Activated T-helper 17 cell treated with anti-CD3 and anti-CD28 coated beads, Interleukin-2, amount 50 U/mL, for 72 hours (primary cell): ENCODE measurements at regions not wholly inside any gene's neighbourhood (a gene's known extent, or its start where the extent isn't known, plus 50 kb on each side); places are given as distances from the start of the nearest gene placed in this dataset.
"Not testable (repeated sequence)": the region's sequence is repeated elsewhere in the genome, so short reads cannot be mapped to it uniquely, and the experiment has no call there.

Experiments used
- ATAC-seq: fragments of 150-1000 bp; cut with Tn5 transposase; replicated peaks from 2 replicates; pipeline ENCODE4 v1.10.0; 2021; ENCODE audit warnings: mild to moderate bottlenecking, moderate library complexity
- H3K27ac Mint-ChIP-seq: one replicate; pipeline ENCODE4 v1.8.0; 2022; ENCODE audit warnings: mixed read lengths
- H3K27me3 Mint-ChIP-seq: one replicate; pipeline ENCODE4 v1.8.0; 2022; ENCODE audit warnings: mixed read lengths
- H3K36me3 Mint-ChIP-seq: one replicate; pipeline ENCODE4 v1.8.0; 2022; ENCODE audit warnings: low read depth, mild to moderate bottlenecking, mixed read lengths
- H3K4me1 Mint-ChIP-seq: one replicate; pipeline ENCODE4 v1.8.0; 2022; ENCODE audit warnings: mixed read lengths
- H3K4me3 Mint-ChIP-seq: one replicate; pipeline ENCODE4 v1.8.0; 2022; ENCODE audit warnings: mild to moderate bottlenecking, mixed read lengths
- H3K9me3 Mint-ChIP-seq: one replicate; pipeline ENCODE4 v1.8.0; 2022; ENCODE audit warnings: mixed read lengths

DNA sequence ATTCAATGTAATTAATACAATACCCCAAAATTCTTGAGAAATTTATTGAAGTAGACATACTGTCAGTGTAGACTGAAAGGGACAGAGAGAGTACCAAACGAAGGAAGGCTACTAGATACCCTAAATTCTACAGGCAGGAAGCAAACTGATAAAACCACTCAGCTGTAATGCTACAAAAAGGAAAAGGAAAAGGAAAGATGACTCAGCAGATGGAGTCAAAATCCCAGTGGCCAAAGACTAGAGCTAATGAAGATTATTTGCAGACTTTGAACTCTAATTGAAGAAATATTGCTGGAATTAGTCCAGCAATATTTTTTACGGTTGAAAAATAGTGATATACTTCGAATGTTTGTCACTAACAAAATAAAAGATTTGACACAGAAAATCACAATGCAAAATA is 671.9 kb downstream of the BRINP3 start:
- Mint-ChIP-seq H3K4me1 (no peaks in the 10 kb centered on the region), H3K27me3 (no peaks in the 10 kb centered on the region), H3K36me3 (no peaks in the 10 kb centered on the region), H3K9me3 (peaks cover 15% of the 10 kb centered on the region), H3K4me3 (no peak overlapping the region), H3K27ac (no peak overlapping the region)
- ATAC-seq = no peak

DNA sequence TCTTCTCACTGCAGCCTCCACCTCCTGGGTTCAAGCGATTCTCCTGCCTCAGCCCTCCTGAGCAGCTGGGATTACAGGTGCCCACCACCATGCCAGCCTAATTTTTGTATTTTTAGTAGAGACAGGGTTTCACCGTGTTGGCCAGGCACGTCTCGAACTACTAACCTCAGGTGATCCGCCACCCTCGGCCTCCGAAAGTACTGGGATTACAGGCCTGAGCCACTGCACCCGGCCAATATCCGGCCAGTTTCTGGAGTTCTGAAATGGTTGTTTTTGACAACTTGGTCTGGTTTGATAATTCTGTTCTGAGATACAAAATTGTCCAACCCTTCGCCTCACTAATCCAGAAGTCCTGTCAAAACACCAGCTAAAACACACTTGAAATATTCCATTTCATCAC is 667.0 kb downstream of the BRINP3 start:
- H3K36me3 Mint-ChIP-seq, ATAC-seq: not testable (repeated sequence)

DNA sequence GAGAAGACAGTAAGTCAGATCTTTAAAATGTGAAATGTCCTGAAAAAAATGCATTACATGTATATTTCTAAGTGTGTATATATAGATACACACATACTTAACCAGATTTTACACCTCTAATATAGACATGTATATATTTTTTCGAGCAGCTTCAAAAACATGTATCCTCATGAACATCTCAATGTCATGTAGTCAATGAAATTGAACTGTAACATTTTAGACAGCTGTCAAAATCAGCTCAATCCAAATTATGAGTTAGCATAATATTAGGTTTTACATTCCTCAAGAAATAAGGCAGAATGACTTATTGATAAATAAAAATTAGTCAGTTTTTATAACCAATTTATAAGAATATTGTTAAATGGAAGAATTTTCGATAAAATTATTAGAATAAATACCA is 665.7 kb downstream of the BRINP3 start:
- Mint-ChIP-seq H3K27ac (no peak overlapping the region), H3K27me3 (no peaks in the 10 kb centered on the region), H3K4me1 (no peaks in the 10 kb centered on the region), H3K9me3 (peaks cover 4% of the 10 kb centered on the region), H3K36me3 (no peaks in the 10 kb centered on the region), H3K4me3 (no peak overlapping the region)
- no peak for ATAC-seq

More for the DNA sequence above, 667.0 kb downstream of the BRINP3 start:
- H3K4me3 Mint-ChIP-seq, H3K4me1 Mint-ChIP-seq, H3K27ac Mint-ChIP-seq, H3K27me3 Mint-ChIP-seq, H3K9me3 Mint-ChIP-seq: not testable (repeated sequence)

DNA sequence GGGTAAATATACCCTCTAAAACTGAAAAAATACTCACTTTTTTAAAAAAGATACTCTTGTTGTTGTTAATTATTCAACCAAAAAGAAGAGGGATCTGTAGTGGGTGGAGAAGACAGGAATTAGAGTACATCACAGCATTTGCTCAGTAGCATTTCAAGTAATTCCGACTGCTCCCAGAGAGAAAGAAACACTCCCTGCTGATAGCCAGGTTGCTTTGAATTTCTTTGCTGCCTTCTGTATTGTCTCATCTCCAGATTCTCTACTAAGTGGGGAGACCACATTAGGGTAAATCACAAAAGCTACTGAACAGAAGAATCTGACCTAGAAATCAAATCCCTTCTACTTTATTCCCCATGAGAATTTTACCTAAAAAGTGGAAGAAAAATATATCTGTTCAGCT is 661.1 kb downstream of the BRINP3 start:
- Mint-ChIP-seq H3K4me3 (no peak overlapping the region), H3K27ac (no peak overlapping the region), H3K36me3 (no peaks in the 10 kb centered on the region), H3K27me3 (no peaks in the 10 kb centered on the region), H3K4me1 (no peaks in the 10 kb centered on the region), H3K9me3 (peaks cover 5% of the 10 kb centered on the region)
- ATAC-seq = no peak

- H3K4me3 Mint-ChIP-seq = no peak overlapping the region
- H3K27me3 Mint-ChIP-seq = no peaks in the 10 kb centered on the region
- no peaks in the 10 kb centered on the region for H3K4me1 Mint-ChIP-seq
- H3K36me3 Mint-ChIP-seq = no peaks in the 10 kb centered on the region
- peaks cover 5% of the 10 kb centered on the region for H3K9me3 Mint-ChIP-seq
- no peak overlapping the region for H3K27ac Mint-ChIP-seq
- ATAC-seq = no peak
Observed at GRCh38 chr1:189819751-189820150, 657.9 kb downstream of the BRINP3 start.

DNA sequence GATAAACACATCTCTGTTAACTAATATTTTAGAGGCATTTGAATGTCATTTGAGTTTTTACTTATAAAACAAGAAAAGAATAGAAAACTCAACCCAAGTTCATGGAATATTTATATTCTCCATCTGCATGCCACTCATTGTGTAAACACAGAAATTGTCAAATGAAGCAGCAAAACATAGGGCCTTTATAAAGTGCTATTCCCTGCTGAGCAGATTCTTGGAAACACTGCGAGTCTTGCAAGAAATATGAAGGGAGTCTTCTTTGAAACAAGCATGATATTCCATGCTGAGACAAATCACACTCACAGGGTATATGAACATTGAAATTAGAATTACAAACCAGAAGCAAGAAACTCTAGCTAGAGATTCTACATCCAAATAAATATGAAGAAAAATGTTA is 655.8 kb downstream of the BRINP3 start:
- no peak for ATAC-seq
- Mint-ChIP-seq H3K4me1 (no peaks in the 10 kb centered on the region), H3K4me3 (no peak overlapping the region), H3K36me3 (no peaks in the 10 kb centered on the region), H3K9me3 (peaks cover 10% of the 10 kb centered on the region), H3K27me3 (no peaks in the 10 kb centered on the region), H3K27ac (no peak overlapping the region)

- ATAC-seq = no peak
- Mint-ChIP-seq H3K9me3 (peaks cover 15% of the 10 kb centered on the region), H3K36me3 (no peaks in the 10 kb centered on the region), H3K4me3 (no peak overlapping the region), H3K27me3 (no peaks in the 10 kb centered on the region), H3K4me1 (no peaks in the 10 kb centered on the region), H3K27ac (no peak overlapping the region)
Observed at GRCh38 chr1:189834813-189835212, 642.9 kb downstream of the BRINP3 start.

GRCh38 chr1:189847613-189848012 is 630.1 kb downstream of the BRINP3 start:
- Mint-ChIP-seq H3K9me3 (no peaks in the 10 kb centered on the region), H3K27me3 (no peaks in the 10 kb centered on the region), H3K4me1 (no peaks in the 10 kb centered on the region), H3K27ac (no peak overlapping the region), H3K36me3 (no peaks in the 10 kb centered on the region), H3K4me3 (no peak overlapping the region)
- no peak for ATAC-seq

- no peak for ATAC-seq
- H3K4me1 Mint-ChIP-seq = no peaks in the 10 kb centered on the region
- no peaks in the 10 kb centered on the region for H3K27me3 Mint-ChIP-seq
- H3K9me3 Mint-ChIP-seq = peaks cover 12% of the 10 kb centered on the region
- no peaks in the 10 kb centered on the region for H3K36me3 Mint-ChIP-seq
- no peak overlapping the region for H3K4me3 Mint-ChIP-seq
- no peak overlapping the region for H3K27ac Mint-ChIP-seq
Observed at GRCh38 chr1:189851806-189852367, 625.8 kb downstream of the BRINP3 start.

DNA sequence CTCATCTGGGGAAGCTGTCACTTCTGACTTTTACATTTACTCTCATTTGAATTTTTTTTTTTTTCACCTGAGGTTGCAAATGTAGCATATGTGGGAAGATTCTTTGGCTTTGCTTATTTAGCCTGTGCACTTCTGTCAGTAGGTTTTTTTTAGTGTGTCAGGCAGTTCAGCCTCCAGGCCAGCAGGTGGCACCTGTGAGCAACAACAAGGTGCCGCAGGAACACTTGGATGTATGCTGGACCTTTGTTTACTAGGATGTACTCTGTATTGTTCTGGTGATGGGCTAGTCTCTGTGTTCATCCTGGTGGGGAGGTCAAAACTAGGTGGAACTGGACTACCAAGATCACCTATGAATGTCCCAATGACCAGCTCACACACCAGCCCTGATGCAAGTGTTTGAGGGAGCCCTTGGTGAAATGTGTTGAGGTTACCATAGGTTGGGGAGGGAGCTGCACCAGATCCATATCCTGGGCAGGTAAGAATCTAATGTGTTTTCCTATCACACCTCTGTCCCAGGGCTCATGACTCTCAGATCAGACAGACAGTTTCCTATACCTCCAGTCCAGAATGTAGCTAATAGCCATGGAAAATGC is 618.2 kb downstream of the BRINP3 start:
- Mint-ChIP-seq H3K27ac (no peak overlapping the region), H3K4me3 (no peak overlapping the region), H3K4me1 (no peaks in the 10 kb centered on the region), H3K36me3 (no peaks in the 10 kb centered on the region), H3K27me3 (no peaks in the 10 kb centered on the region), H3K9me3 (peaks cover 26% of the 10 kb centered on the region)
- ATAC-seq = no peak

GRCh38 chr1:189866606-189867005 is 611.1 kb downstream of the BRINP3 start:
- no peaks in the 10 kb centered on the region for H3K36me3 Mint-ChIP-seq
- H3K9me3 Mint-ChIP-seq = peaks cover 8% of the 10 kb centered on the region
- no peak overlapping the region for H3K4me3 Mint-ChIP-seq
- no peaks in the 10 kb centered on the region for H3K4me1 Mint-ChIP-seq
- H3K27me3 Mint-ChIP-seq = no peaks in the 10 kb centered on the region
- no peak for ATAC-seq
- H3K27ac Mint-ChIP-seq = no peak overlapping the region

- Mint-ChIP-seq H3K4me1 (no peaks in the 10 kb centered on the region), H3K36me3 (no peaks in the 10 kb centered on the region), H3K27me3 (no peaks in the 10 kb centered on the region), H3K4me3 (no peak overlapping the region), H3K9me3 (no peaks in the 10 kb centered on the region), H3K27ac (no peak overlapping the region)
- ATAC-seq = no peak
Observed at GRCh38 chr1:189868021-189868420, 609.6 kb downstream of the BRINP3 start.

DNA sequence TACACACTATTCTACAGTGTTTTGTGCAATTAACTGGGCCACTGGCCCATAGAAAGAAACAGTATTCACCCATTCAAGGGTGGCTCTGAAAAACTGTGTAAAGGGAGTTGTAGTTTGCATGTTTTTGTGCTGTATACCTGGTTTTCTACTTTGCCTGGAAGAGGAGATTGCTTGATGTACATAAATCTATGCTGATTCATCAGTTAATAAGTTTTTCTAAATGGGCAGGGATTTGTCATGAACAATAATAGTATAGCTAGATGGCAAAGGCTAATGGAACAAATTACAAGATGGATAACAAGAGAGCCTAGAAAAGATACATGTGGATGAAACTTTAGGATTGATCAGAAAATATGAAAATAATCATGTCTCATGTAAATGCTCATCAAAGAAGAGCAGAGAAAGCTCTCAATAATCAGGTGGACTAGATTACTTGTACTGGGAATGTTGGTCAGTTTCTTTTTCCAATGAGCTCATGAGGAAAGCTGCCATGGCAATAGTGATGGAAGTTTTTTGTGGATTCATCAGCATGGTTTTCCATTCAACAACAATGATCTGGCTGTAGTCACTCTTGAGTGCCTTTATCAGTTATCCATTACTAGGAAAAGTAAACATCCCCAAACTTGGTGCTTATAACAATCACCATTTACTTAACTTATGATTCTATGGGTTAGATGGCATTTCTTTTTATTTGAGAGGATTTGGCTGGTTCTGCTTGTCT is 602.8 kb downstream of the BRINP3 start:
- Mint-ChIP-seq H3K36me3 (no peaks in the 10 kb centered on the region), H3K9me3 (peaks cover 16% of the 10 kb centered on the region), H3K27me3 (no peaks in the 10 kb centered on the region), H3K4me1 (no peaks in the 10 kb centered on the region), H3K4me3 (no peak overlapping the region), H3K27ac (no peak overlapping the region)
- no peak for ATAC-seq

DNA sequence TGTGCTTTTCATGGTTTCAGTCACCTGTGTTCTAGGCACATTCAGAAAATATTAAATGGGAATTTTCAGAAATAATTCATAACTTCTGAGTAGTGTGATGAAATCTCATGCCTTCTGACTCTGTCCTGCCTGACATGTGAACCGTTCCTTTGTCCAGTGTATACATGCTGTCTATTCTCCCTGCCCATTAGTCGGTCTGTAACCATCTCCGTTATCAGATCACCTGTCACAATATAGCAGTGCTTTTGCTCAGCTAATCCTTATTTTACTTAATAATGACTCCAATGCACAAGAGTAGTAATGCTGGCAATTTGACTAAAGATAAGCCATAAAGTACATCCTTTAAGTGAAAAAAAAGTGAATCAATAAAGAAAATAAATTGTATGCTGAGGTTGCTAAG is 597.5 kb downstream of the BRINP3 start:
- H3K36me3 Mint-ChIP-seq = no peaks in the 10 kb centered on the region
- H3K27me3 Mint-ChIP-seq = no peaks in the 10 kb centered on the region
- no peak overlapping the region for H3K27ac Mint-ChIP-seq
- no peak overlapping the region for H3K4me3 Mint-ChIP-seq
- H3K9me3 Mint-ChIP-seq = peaks cover 9% of the 10 kb centered on the region
- no peaks in the 10 kb centered on the region for H3K4me1 Mint-ChIP-seq
- ATAC-seq = no peak

DNA sequence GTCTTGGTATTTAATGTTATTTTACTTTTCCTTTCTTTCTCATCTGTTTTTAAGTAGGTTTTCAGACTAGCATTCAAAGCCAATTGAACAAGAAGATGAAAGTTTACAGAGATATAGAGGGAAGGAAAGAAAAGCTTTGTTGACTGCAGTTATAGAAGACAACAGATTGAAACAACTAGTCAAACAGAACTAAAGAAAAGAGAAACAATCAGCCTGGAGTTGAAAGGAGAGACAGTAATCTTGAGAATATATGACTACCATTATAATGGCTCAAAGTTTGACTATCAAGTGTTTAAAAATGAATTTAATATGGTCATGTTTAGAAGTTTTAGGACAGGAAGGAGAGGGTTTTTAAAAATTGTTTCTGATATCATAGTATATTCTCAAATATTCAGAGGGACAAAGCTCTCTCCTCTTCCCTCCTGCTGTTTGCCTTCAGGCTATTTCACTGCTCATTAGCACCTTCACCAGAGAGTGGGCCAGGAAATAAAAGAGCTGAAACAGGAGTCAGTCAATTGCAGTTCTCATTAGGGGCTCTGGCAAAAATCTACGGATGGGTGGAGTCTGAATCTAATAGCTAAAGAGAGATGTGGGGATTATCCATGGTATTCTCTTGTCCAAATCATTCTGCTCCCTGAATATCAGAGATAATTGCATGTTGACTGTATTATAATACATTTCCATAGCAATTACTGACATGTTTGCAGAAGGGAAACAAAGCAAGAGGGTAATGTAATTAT is 577.8 kb downstream of the BRINP3 start:
- Mint-ChIP-seq H3K27ac (no peak overlapping the region), H3K9me3 (peaks cover 9% of the 10 kb centered on the region), H3K4me1 (no peaks in the 10 kb centered on the region), H3K36me3 (no peaks in the 10 kb centered on the region), H3K4me3 (no peak overlapping the region), H3K27me3 (no peaks in the 10 kb centered on the region)
- ATAC-seq = no peak
